Neutrophil (primary cell): ENCODE measurements at regions not wholly inside any gene's neighbourhood (a gene's known extent, or its start where the extent isn't known, plus 50 kb on each side); places are given as distances from the start of the nearest gene placed in this dataset.

Source experiments
- H3K27ac ChIP-seq: fragments of 200-600 bp; sonication (generic); 2 replicates; pipeline ENCODE4 v1.5.1; 2016; ENCODE audit warnings: mild to moderate bottlenecking, moderate library complexity
- H3K27me3 ChIP-seq: fragments of 200-600 bp; sonication (generic); 2 replicates; pipeline ENCODE4 v1.6.0; 2016; ENCODE audit warnings: mild to moderate bottlenecking
- H3K36me3 ChIP-seq: fragments of 200-600 bp; sonication (generic); 2 replicates; pipeline ENCODE4 v1.5.1; 2017
- H3K4me1 ChIP-seq, 2 experiments: fragments of 200-600 bp in 1 of 2; sonication (generic) in 1 of 2; 1 replicate in 1 of 2; 2 replicates in 1 of 2; pipeline versions ENCODE4 v1.5.1 to v1.6.1; 2013 to 2016; ENCODE audit warnings: low read depth in 1 of 2, low read length in 1 of 2, mild to moderate bottlenecking in 1 of 2, moderate library complexity in 1 of 2; ENCODE audit not compliant: control insufficient read depth in 1 of 2, insufficient read depth in 1 of 2
- H3K4me3 ChIP-seq, 2 experiments: fragments of 200-600 bp in 1 of 2; sonication (generic) in 1 of 2; 1 replicate in 1 of 2; 2 replicates in 1 of 2; pipeline ENCODE4 v1.5.1; 2013 to 2016; ENCODE audit warnings: low read depth in 1 of 2, low read length in 1 of 2, mild to moderate bottlenecking in 1 of 2, moderate library complexity in 1 of 2
- H3K9me3 ChIP-seq: fragments of 200-600 bp; sonication (generic); 2 replicates; pipeline ENCODE4 v1.5.1; 2016
- CTCF ChIP-seq: fragments of 200-600 bp; sonication (generic); IDR thresholded peaks from 2 replicates; pipeline ENCODE4 v1.5.1; 2016; ENCODE audit warnings: antibody characterized with exemption

- H3K4me3 ChIP-seq = no peak overlapping the region
- H3K9me3 ChIP-seq = no peaks in the 10 kb centered on the region
- no peaks in the 10 kb centered on the region for H3K27me3 ChIP-seq
- H3K27ac ChIP-seq = no peak overlapping the region
- H3K36me3 ChIP-seq = no peaks in the 10 kb centered on the region
- H3K4me1 ChIP-seq = no peaks in the 10 kb centered on the region
- no peak for TF ChIP-seq CTCF
These were observed 235.1 kb upstream of the GAP43 start for GRCh38 chr3:115388166-115388565.

- no peak overlapping the region for H3K4me3 ChIP-seq
- no peaks in the 10 kb centered on the region for H3K36me3 ChIP-seq
- no peaks in the 10 kb centered on the region for H3K9me3 ChIP-seq
- H3K4me1 ChIP-seq = no peaks in the 10 kb centered on the region
- no peak for TF ChIP-seq CTCF
- no peaks in the 10 kb centered on the region for H3K27me3 ChIP-seq
- no peak overlapping the region for H3K27ac ChIP-seq
These were observed 234.5 kb upstream of the GAP43 start for GRCh38 chr3:115388811-115389210.

- Histone ChIP-seq H3K4me3 (no peak overlapping the region), H3K9me3 (no peaks in the 10 kb centered on the region), H3K36me3 (no peaks in the 10 kb centered on the region), H3K4me1 (no peaks in the 10 kb centered on the region), H3K27ac (no peak overlapping the region), H3K27me3 (no peaks in the 10 kb centered on the region)
- no peak for TF ChIP-seq CTCF
These were observed 226.5 kb upstream of the GAP43 start for GRCh38 chr3:115396801-115397200.

- Histone ChIP-seq H3K4me1 (no peaks in the 10 kb centered on the region), H3K27me3 (no peaks in the 10 kb centered on the region), H3K27ac (no peak overlapping the region), H3K9me3 (no peaks in the 10 kb centered on the region), H3K36me3 (no peaks in the 10 kb centered on the region), H3K4me3 (no peak overlapping the region)
- no peak for TF ChIP-seq CTCF
These were observed 225.9 kb upstream of the GAP43 start for GRCh38 chr3:115397433-115397832.

GRCh38 chr3:115398506-115398905 lies 224.8 kb upstream of the GAP43 start:
- H3K9me3 ChIP-seq = no peaks in the 10 kb centered on the region
- no peaks in the 10 kb centered on the region for H3K27me3 ChIP-seq
- H3K4me3 ChIP-seq = no peak overlapping the region
- no peaks in the 10 kb centered on the region for H3K4me1 ChIP-seq
- TF ChIP-seq CTCF = no peak
- H3K36me3 ChIP-seq = no peaks in the 10 kb centered on the region
- H3K27ac ChIP-seq = no peak overlapping the region

GRCh38 chr3:115399750-115400149 lies 223.6 kb upstream of the GAP43 start:
- Histone ChIP-seq H3K36me3 (no peaks in the 10 kb centered on the region), H3K4me1 (no peaks in the 10 kb centered on the region), H3K27ac (no peak overlapping the region), H3K27me3 (no peaks in the 10 kb centered on the region), H3K9me3 (no peaks in the 10 kb centered on the region), H3K4me3 (no peak overlapping the region)
- TF ChIP-seq CTCF = no peak
